Hepatocyte (in vitro differentiated cells): ENCODE measurements at regions not wholly inside any gene's neighbourhood (a gene's known extent, or its start where the extent isn't known, plus 50 kb on each side); places are given as distances from the start of the nearest gene placed in this dataset. TPM values are rescaled to one million over a fixed set of nuclear protein-coding genes. Genes with fewer than 3 reads are reported as not detected.

Experiments
- DNase-seq: peaks from one replicate; pipeline ENCODE4 v3.0.0-alpha.2; 2016; ENCODE audit warnings: low spot score
- H2AFZ ChIP-seq: fragments of 200-600 bp; sonication (generic); 2 replicates; pipeline ENCODE4 v1.6.0; 2016; ENCODE audit warnings: antibody characterized with exemption, mild to moderate bottlenecking
- H3K27ac ChIP-seq: fragments of 200-600 bp; sonication (generic); 2 replicates; pipeline ENCODE4 v1.5.1; 2016; ENCODE audit warnings: mild to moderate bottlenecking
- H3K27me3 ChIP-seq: fragments of 200-600 bp; sonication (generic); 2 replicates; pipeline ENCODE4 v1.6.1; 2016
- H3K36me3 ChIP-seq: fragments of 200-600 bp; sonication (generic); replicated peaks from 2 replicates; pipeline ENCODE4 v1.5.1; 2016; ENCODE audit warnings: low read depth; ENCODE audit not compliant: insufficient read depth
- H3K4me1 ChIP-seq: fragments of 200-600 bp; sonication (generic); 2 replicates; pipeline ENCODE4 v1.5.1; 2016; ENCODE audit warnings: mild to moderate bottlenecking, moderate library complexity; ENCODE audit not compliant: insufficient read depth
- H3K4me2 ChIP-seq: fragments of 200-600 bp; sonication (generic); 2 replicates; pipeline ENCODE4 v1.6.0; 2016
- H3K4me3 ChIP-seq: fragments of 200-600 bp; sonication (generic); 2 replicates; pipeline ENCODE4 v1.5.1; 2016; ENCODE audit warnings: mild to moderate bottlenecking
- H3K79me2 ChIP-seq: fragments of 200-600 bp; sonication (generic); 2 replicates; pipeline ENCODE4 v1.6.0; 2017; ENCODE audit warnings: mild to moderate bottlenecking
- H3K9me2 ChIP-seq: fragments of 200-600 bp; sonication (generic); replicated peaks from 2 replicates; pipeline ENCODE4 v1.6.0; 2017; ENCODE audit warnings: mild to moderate bottlenecking; ENCODE audit not compliant: insufficient read depth
- H3K9me3 ChIP-seq: fragments of 200-600 bp; sonication (generic); 2 replicates; pipeline ENCODE4 v1.5.1; 2016; ENCODE audit warnings: low read depth, mild to moderate bottlenecking
- H4K20me1 ChIP-seq: fragments of 200-600 bp; sonication (generic); 2 replicates; pipeline ENCODE4 v1.6.0; 2016; ENCODE audit warnings: mild to moderate bottlenecking; ENCODE audit not compliant: insufficient read depth, poor library complexity, severe bottlenecking
- EZH2 ChIP-seq: fragments of 200-600 bp; sonication (generic); IDR thresholded peaks from 2 replicates; pipeline ENCODE4 v1.6.1; 2016; ENCODE audit warnings: antibody characterized with exemption, mild to moderate bottlenecking, borderline replicate concordance
- EZH2phosphoT487 ChIP-seq: fragments of 200-600 bp; sonication (generic); IDR thresholded peaks from one replicate; pipeline ENCODE4 v1.6.1; 2018; ENCODE audit warnings: antibody characterized with exemption, mild to moderate bottlenecking, low read depth, moderate library complexity; ENCODE audit not compliant: unreplicated experiment, severe bottlenecking
- WGBS: methylation state at CpG from one replicate; pipeline ENCODE4 v1.1.6; 2016; ENCODE audit warnings: low lambda C conversion rate; ENCODE audit errors: missing lambda C conversion rate; 5-methylcytosine and 5-hydroxymethylcytosine counted together
- small RNA-seq: library from RNA; depleted of rRNA; stranded (forward); fragments of <200 nt; gene quantifications from one replicate; pipeline ENCODE3, GENCODE V24; 2014
- TF ChIP-seq, protein P1 (sequence below): fragments of 200-600 bp; sonication (generic); IDR thresholded peaks from 2 replicates; pipeline ENCODE4 v1.5.1; 2016; ENCODE audit warnings: antibody characterized with exemption, mild to moderate bottlenecking; ENCODE audit not compliant: poor library complexity

- TF ChIP-seq EZH2 (no peak), EZH2phosphoT487 (no peak)
- Histone ChIP-seq H3K9me2 (no peaks in the 10 kb centered on the region), H3K27me3 (no peaks in the 10 kb centered on the region), H3K4me1 (no peaks in the 10 kb centered on the region), H3K4me2 (no peak overlapping the region), H3K79me2 (no peaks in the 10 kb centered on the region), H2AFZ (no peak overlapping the region), H3K4me3 (no peak overlapping the region), H3K9me3 (peaks cover 4% of the 10 kb centered on the region), H3K36me3 (no peaks in the 10 kb centered on the region), H4K20me1 (no peaks in the 10 kb centered on the region), H3K27ac (no peak overlapping the region)
- 62% methylated on average over 1 of the region's 1 CpG for WGBS
- DNase-seq: no peak
These were observed 55.6 kb downstream of the PBDC1 start for GRCh38 chrX:76228499-76228898.

- Histone ChIP-seq H3K27me3 (no peaks in the 10 kb centered on the region), H3K36me3 (no peaks in the 10 kb centered on the region), H2AFZ (no peak overlapping the region), H3K9me3 (no peaks in the 10 kb centered on the region), H3K27ac (no peak overlapping the region), H3K79me2 (no peaks in the 10 kb centered on the region), H4K20me1 (no peaks in the 10 kb centered on the region), H3K4me3 (no peak overlapping the region), H3K4me2 (no peak overlapping the region), H3K9me2 (no peaks in the 10 kb centered on the region), H3K4me1 (no peaks in the 10 kb centered on the region)
- 68% methylated on average over 2 of the region's 2 CpGs for WGBS
- DNase-seq: no peak
- TF ChIP-seq, protein P1, sequence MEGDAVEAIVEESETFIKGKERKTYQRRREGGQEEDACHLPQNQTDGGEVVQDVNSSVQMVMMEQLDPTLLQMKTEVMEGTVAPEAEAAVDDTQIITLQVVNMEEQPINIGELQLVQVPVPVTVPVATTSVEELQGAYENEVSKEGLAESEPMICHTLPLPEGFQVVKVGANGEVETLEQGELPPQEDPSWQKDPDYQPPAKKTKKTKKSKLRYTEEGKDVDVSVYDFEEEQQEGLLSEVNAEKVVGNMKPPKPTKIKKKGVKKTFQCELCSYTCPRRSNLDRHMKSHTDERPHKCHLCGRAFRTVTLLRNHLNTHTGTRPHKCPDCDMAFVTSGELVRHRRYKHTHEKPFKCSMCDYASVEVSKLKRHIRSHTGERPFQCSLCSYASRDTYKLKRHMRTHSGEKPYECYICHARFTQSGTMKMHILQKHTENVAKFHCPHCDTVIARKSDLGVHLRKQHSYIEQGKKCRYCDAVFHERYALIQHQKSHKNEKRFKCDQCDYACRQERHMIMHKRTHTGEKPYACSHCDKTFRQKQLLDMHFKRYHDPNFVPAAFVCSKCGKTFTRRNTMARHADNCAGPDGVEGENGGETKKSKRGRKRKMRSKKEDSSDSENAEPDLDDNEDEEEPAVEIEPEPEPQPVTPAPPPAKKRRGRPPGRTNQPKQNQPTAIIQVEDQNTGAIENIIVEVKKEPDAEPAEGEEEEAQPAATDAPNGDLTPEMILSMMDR: no peak
- no peak for TF ChIP-seq EZH2phosphoT487
- TF ChIP-seq EZH2: no peak
These were observed 76.0 kb downstream of the PBDC1 start for GRCh38 chrX:76248901-76249300.

- Histone ChIP-seq H3K36me3 (no peaks in the 10 kb centered on the region), H3K9me2 (no peaks in the 10 kb centered on the region), H4K20me1 (no peaks in the 10 kb centered on the region), H3K4me3 (no peak overlapping the region), H3K4me1 (no peaks in the 10 kb centered on the region), H3K4me2 (no peak overlapping the region), H3K27me3 (no peaks in the 10 kb centered on the region), H2AFZ (no peak overlapping the region), H3K79me2 (no peaks in the 10 kb centered on the region), H3K27ac (no peak overlapping the region), H3K9me3 (no peaks in the 10 kb centered on the region)
- DNase-seq: peak; percentile 39
- TF ChIP-seq, protein P1: peak; percentile 51
- no peak for TF ChIP-seq EZH2
- 23% methylated on average over 3 of the region's 3 CpGs for WGBS
These were observed 80.6 kb downstream of the PBDC1 start for GRCh38 chrX:76253432-76253831.

- Histone ChIP-seq H2AFZ (no peak overlapping the region), H3K36me3 (no peaks in the 10 kb centered on the region)
- DNase-seq: peak; percentile 52
These were observed 106.1 kb downstream of the PBDC1 start for GRCh38 chrX:76279007-76279406.

More at GRCh38 chrX:76279007-76279406, 106.1 kb downstream of the PBDC1 start:
- no peaks in the 10 kb centered on the region for H3K27me3 ChIP-seq
- H3K4me1 ChIP-seq: no peaks in the 10 kb centered on the region
- H3K4me2 ChIP-seq: no peak overlapping the region
- H3K9me2 ChIP-seq: no peaks in the 10 kb centered on the region
- no peak overlapping the region for H3K27ac ChIP-seq
- no peaks in the 10 kb centered on the region for H4K20me1 ChIP-seq
- no peaks in the 10 kb centered on the region for H3K9me3 ChIP-seq
- H3K79me2 ChIP-seq: no peaks in the 10 kb centered on the region
- TF ChIP-seq, protein P1: peak; percentile 73
- TF ChIP-seq EZH2 (no peak), EZH2phosphoT487 (no peak)
- H3K4me3 ChIP-seq: no peak overlapping the region

Small RNA genes in the stretch of these regions (small RNA-seq; reads per million reads assigned to genes)
- not detected for gene RNU6-867P
